Keratinocyte (primary cell): ENCODE measurements at regions not wholly inside any gene's neighbourhood (a gene's known extent, or its start where the extent isn't known, plus 50 kb on each side); places are given as distances from the start of the nearest gene placed in this dataset.
A peak's percentile ranks its signal among the peaks of the same experiment; 100 is the strongest.

ENCODE experiments used
- DNase-seq: peaks from one replicate; pipeline ENCODE4 v3.0.0-alpha.2; 2011; ENCODE audit warnings: low read depth, missing footprints, low spot score
- FAIRE-seq: peaks from 2 replicates; lab custom pipeline; 2011; peaks lifted over from hg19 to GRCh38; lab: Jason Lieb, UNC
- H2AFZ ChIP-seq: 2 replicates; pipeline ENCODE4 v1.6.0; 2012; ENCODE audit warnings: low read length, control low read depth, inconsistent platforms; ENCODE audit not compliant: control insufficient read depth
- H3K27ac ChIP-seq: 2 replicates; pipeline ENCODE4 v1.5.1; 2011; ENCODE audit warnings: low read length; ENCODE audit not compliant: control insufficient read depth, insufficient read depth
- H3K27me3 ChIP-seq: 3 replicates; pipeline ENCODE4 v1.6.0; 2011; ENCODE audit warnings: low read length; ENCODE audit not compliant: control insufficient read depth, insufficient read depth; ENCODE audit errors: extremely low read depth
- H3K36me3 ChIP-seq, 2 experiments: 2 replicates in 1 of 2; 3 replicates in 1 of 2; pipeline ENCODE4 v1.5.1; 2011; ENCODE audit warnings: low read length in 2 of 2, mild to moderate bottlenecking in 1 of 2; ENCODE audit not compliant: control insufficient read depth in 2 of 2, insufficient read depth in 2 of 2; ENCODE audit errors: extremely low read depth in 1 of 2
- H3K4me1 ChIP-seq: 3 replicates; pipeline ENCODE4 v1.5.1; 2011; ENCODE audit warnings: low read length; ENCODE audit not compliant: control insufficient read depth, insufficient read depth; ENCODE audit errors: extremely low read depth
- H3K4me2 ChIP-seq: 3 replicates; pipeline ENCODE4 v1.6.0; 2011; ENCODE audit warnings: low read depth, low read length; ENCODE audit not compliant: control insufficient read depth, insufficient read depth; ENCODE audit errors: extremely low read depth
- H3K4me3 ChIP-seq, 3 experiments: fragments of 200-600 bp in 1 of 3; sonication (generic) in 1 of 3; 2 replicates in 2 of 3; 3 replicates in 1 of 3; pipeline ENCODE4 v1.5.1; 2011 to 2016; ENCODE audit warnings: low read length in 3 of 3, mild to moderate bottlenecking in 3 of 3, control low read depth in 2 of 3, inconsistent platforms in 1 of 3, low read depth in 1 of 3, mixed read lengths in 1 of 3, mixed run types in 1 of 3, moderate library complexity in 1 of 3; ENCODE audit not compliant: control insufficient read depth in 2 of 3, insufficient read depth in 2 of 3; ENCODE audit errors: extremely low read depth in 1 of 3
- H3K79me2 ChIP-seq: 2 replicates; pipeline ENCODE4 v1.6.0; 2012; ENCODE audit warnings: low read length; ENCODE audit not compliant: control insufficient read depth, insufficient read depth
- H3K9ac ChIP-seq: 3 replicates; pipeline ENCODE4 v1.6.0; 2011; ENCODE audit warnings: low read length; ENCODE audit not compliant: control insufficient read depth, insufficient read depth; ENCODE audit errors: extremely low read depth
- H3K9me1 ChIP-seq: 3 replicates; pipeline ENCODE4 v1.6.0; 2011; ENCODE audit warnings: low read length; ENCODE audit not compliant: control insufficient read depth, insufficient read depth; ENCODE audit errors: extremely low read depth
- H3K9me3 ChIP-seq: 2 replicates; pipeline ENCODE4 v1.5.1; 2012; ENCODE audit warnings: low read depth, low read length; ENCODE audit not compliant: control insufficient read depth
- H4K20me1 ChIP-seq: 3 replicates; pipeline ENCODE4 v1.6.0; 2011; ENCODE audit warnings: low read length; ENCODE audit not compliant: control insufficient read depth, insufficient read depth; ENCODE audit errors: extremely low read depth
- CTCF ChIP-seq, 3 experiments: IDR thresholded peaks in 1 of 3; conservative IDR thresholded peaks in 1 of 3; optimal IDR thresholded peaks in 1 of 3; 2 replicates in 2 of 3; 3 replicates in 1 of 3; pipeline versions ENCODE3 to v1.5.1; 2011; ENCODE audit warnings: low read length in 3 of 3, mild to moderate bottlenecking in 3 of 3, moderate library complexity in 2 of 3, control low read depth in 1 of 3, inconsistent platforms in 1 of 3; ENCODE audit not compliant: insufficient read depth in 2 of 3; ENCODE audit errors: extremely low read depth in 1 of 3
- EZH2 ChIP-seq: IDR thresholded peaks from one replicate; pipeline ENCODE4 v1.6.1; 2012; ENCODE audit warnings: inconsistent platforms, mild to moderate bottlenecking, low read length, moderate library complexity
- dilution Hi-C: fragments of 300-500 bp; cut with MboI; formaldehyde crosslinking; loops from one replicate; pipeline ENCODE4 v1.7.0; 2020; ENCODE audit warnings: low sequenced_read_pairs; ENCODE audit not compliant: extremely low pct_ligation_motif_present

GRCh38 chr5:112475747-112476365, 56.8 kb upstream of the EPB41L4A start:
- Histone ChIP-seq H3K9ac (no peak overlapping the region), H3K79me2 (no peaks in the 10 kb centered on the region), H3K4me1 (peaks cover 24% of the 10 kb centered on the region), H3K36me3 (no peaks in the 10 kb centered on the region), H4K20me1 (no peaks in the 10 kb centered on the region), H3K9me1 (no peaks in the 10 kb centered on the region), H3K27me3 (no peaks in the 10 kb centered on the region), H3K27ac (no peak overlapping the region), H2AFZ (peak overlapping the region; percentile 62), H3K4me3 (no peak overlapping the region), H3K9me3 (no peaks in the 10 kb centered on the region), H3K4me2 (no peak overlapping the region)
- no peak for TF ChIP-seq EZH2
- TF ChIP-seq CTCF (optimal IDR thresholded peaks at IDR 0.05 in 1 of 3, IDR thresholded peaks at IDR 0.05 in 1 of 3, conservative IDR thresholded peaks at IDR 0.05 in 1 of 3; ENCODE audit: extremely low read depth in 1 of 3, insufficient read depth in 2 of 3, low read length in 3 of 3) = no peak
- FAIRE-seq (no peak), DNase-seq (no peak)
- dilution Hi-C loops = no loop called here

GRCh38 chr5:112479418-112479817, 60.3 kb upstream of the EPB41L4A start:
- FAIRE-seq (peak; percentile 78), DNase-seq (peak; percentile 38)
- Histone ChIP-seq H3K4me2 (peak overlapping the region; percentile 50), H3K9ac (no peak overlapping the region), H3K79me2 (no peaks in the 10 kb centered on the region), H3K36me3 (no peaks in the 10 kb centered on the region), H4K20me1 (no peaks in the 10 kb centered on the region), H3K9me3 (no peaks in the 10 kb centered on the region), H2AFZ (no peak overlapping the region), H3K27ac (no peak overlapping the region), H3K9me1 (no peaks in the 10 kb centered on the region), H3K4me3 (no peak overlapping the region), H3K27me3 (no peaks in the 10 kb centered on the region), H3K4me1 (peaks cover 24% of the 10 kb centered on the region)
- dilution Hi-C loops = no loop called here
- TF ChIP-seq CTCF (optimal IDR thresholded peaks at IDR 0.05 in 1 of 3, IDR thresholded peaks at IDR 0.05 in 1 of 3, conservative IDR thresholded peaks at IDR 0.05 in 1 of 3; ENCODE audit: extremely low read depth in 1 of 3, insufficient read depth in 2 of 3, low read length in 3 of 3) (no peak), EZH2 (no peak)
